22Rv1 (cell line): ENCODE measurements at regions not wholly inside any gene's neighbourhood (a gene's known extent, or its start where the extent isn't known, plus 50 kb on each side); places are given as distances from the start of the nearest gene placed in this dataset.

Experiments used
- CTCF ChIP-seq: fragments of 450-650 bp; IDR thresholded peaks from 2 replicates; pipeline ENCODE4 v1.5.1; 2017; ENCODE audit warnings: mild to moderate bottlenecking
- ZFX ChIP-seq: fragments of 450-650 bp; IDR thresholded peaks from 2 replicates; pipeline ENCODE4 v1.6.1; 2017; ENCODE audit warnings: antibody characterized with exemption, borderline replicate concordance

GRCh38 chr13:68608147-68608546 lies 1378.0 kb upstream of the PCDH9 start:
- TF ChIP-seq CTCF: no peak
- TF ChIP-seq ZFX: no peak
